HG02840 (cell line): ENCODE measurements at regions not wholly inside any gene's neighbourhood (a gene's known extent, or its start where the extent isn't known, plus 50 kb on each side); places are given as distances from the start of the nearest gene placed in this dataset.

Experiments
- ATAC-seq: cut with Tn5 transposase; IDR thresholded peaks from one replicate; pipeline ENCODE4 v1.9.1; 2021; ENCODE audit warnings: mild to moderate bottlenecking, moderate library complexity, moderate number of reproducible peaks; ENCODE audit not compliant: unreplicated experiment, low FRiP score

GRCh38 chr12:43102546-43103264, 449.3 kb downstream of the ADAMTS20 start:
- no peak for ATAC-seq

- ATAC-seq = no peak
Observed at GRCh38 chr12:43100231-43100630, 451.8 kb downstream of the ADAMTS20 start.

- no peak for ATAC-seq
Observed at GRCh38 chr12:43099691-43100163, 452.3 kb downstream of the ADAMTS20 start.

- no peak for ATAC-seq
Observed at GRCh38 chr12:43098766-43099550, 453.0 kb downstream of the ADAMTS20 start.

GRCh38 chr12:43098071-43098470, 453.9 kb downstream of the ADAMTS20 start:
- ATAC-seq = no peak

GRCh38 chr12:43097471-43097870, 454.5 kb downstream of the ADAMTS20 start:
- ATAC-seq = no peak

GRCh38 chr12:43095669-43096280, 456.2 kb downstream of the ADAMTS20 start:
- ATAC-seq = no peak

GRCh38 chr12:43094886-43095575, 457.0 kb downstream of the ADAMTS20 start:
- ATAC-seq = no peak

GRCh38 chr12:43090981-43091380, 461.0 kb downstream of the ADAMTS20 start:
- ATAC-seq = no peak

GRCh38 chr12:43087195-43088091, 464.6 kb downstream of the ADAMTS20 start:
- no peak for ATAC-seq

- no peak for ATAC-seq
Observed at GRCh38 chr12:43079476-43079875, 472.5 kb downstream of the ADAMTS20 start.

GRCh38 chr12:43078976-43079375, 473.0 kb downstream of the ADAMTS20 start:
- ATAC-seq = no peak

- no peak for ATAC-seq
Observed at GRCh38 chr12:43072431-43072830, 479.6 kb downstream of the ADAMTS20 start.

- ATAC-seq = no peak
Observed at GRCh38 chr12:43069768-43070221, 480.2 kb upstream of the PRICKLE1 start.

- no peak for ATAC-seq
Observed at GRCh38 chr12:43066471-43066870, 476.9 kb upstream of the PRICKLE1 start.

GRCh38 chr12:43063650-43064049, 474.1 kb upstream of the PRICKLE1 start:
- ATAC-seq = no peak

GRCh38 chr12:43062201-43062895, 472.8 kb upstream of the PRICKLE1 start:
- no peak for ATAC-seq

GRCh38 chr12:43060742-43061141, 471.2 kb upstream of the PRICKLE1 start:
- no peak for ATAC-seq

GRCh38 chr12:43058616-43059015, 469.1 kb upstream of the PRICKLE1 start:
- no peak for ATAC-seq
